Hematopoietic multipotent progenitor cell treated with erythropoietin and hydrocortisone succinate and interleukin-3 and kit ligand, for 17 days (in vitro differentiated cells): ENCODE measurements at regions not wholly inside any gene's neighbourhood (a gene's known extent, or its start where the extent isn't known, plus 50 kb on each side); places are given as distances from the start of the nearest gene placed in this dataset.

Experiments
- DNase-seq: peaks from one replicate; pipeline ENCODE4 v3.0.0-alpha.2; 2015; ENCODE audit warnings: low spot score

GRCh38 chrX:39705290-39705689 lies 392.5 kb downstream of the BCOR start:
- DNase-seq = no peak

- DNase-seq = no peak
Observed at GRCh38 chrX:39709364-39709763, 388.4 kb downstream of the BCOR start.

DNA sequence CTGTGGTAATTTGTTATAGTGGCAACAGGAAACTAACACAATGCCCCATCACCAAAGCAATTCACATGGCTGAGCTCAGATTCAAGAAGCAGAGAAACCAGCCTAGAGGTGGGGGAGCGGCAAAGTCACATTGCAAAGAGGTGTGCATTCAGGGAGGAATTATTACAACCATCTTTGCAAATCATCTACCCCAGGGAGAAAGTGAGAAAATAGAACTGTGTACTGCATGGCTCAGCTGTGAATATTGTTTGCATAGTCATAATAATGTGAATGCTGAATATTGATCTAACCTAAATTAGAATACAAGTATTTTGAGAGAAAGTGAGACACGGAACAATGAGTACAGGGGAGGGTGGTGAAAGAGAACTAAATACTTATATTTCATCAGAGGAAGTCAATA lies 387.9 kb downstream of the BCOR start:
- no peak for DNase-seq

- DNase-seq = no peak
Observed at GRCh38 chrX:39710776-39711175, 387.0 kb downstream of the BCOR start.

GRCh38 chrX:39714471-39714870 lies 383.3 kb downstream of the BCOR start:
- DNase-seq = no peak

DNA sequence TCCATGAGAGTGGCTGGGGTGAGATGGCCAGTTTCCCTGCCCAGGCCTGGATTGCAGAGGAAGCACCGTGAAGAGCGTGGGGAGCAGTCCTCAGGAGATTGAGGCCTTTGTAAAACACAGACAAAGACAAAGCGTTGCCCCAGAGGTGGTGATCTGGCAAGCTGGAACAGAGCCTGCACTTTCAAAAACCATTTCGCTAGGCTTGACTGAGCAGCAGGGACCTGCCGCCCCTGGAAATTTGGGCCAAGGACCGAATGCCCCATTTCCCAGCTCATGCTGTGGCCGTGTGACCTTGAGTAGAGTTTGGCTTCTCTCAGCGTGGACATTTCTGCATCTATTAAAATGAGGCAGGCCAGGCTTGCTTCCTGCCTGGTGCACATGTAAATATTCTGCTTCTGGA lies 381.4 kb downstream of the BCOR start:
- no peak for DNase-seq

- DNase-seq = no peak
Observed at GRCh38 chrX:39716802-39717540, 380.8 kb downstream of the BCOR start.

- DNase-seq = no peak
Observed at GRCh38 chrX:39718981-39719380, 378.8 kb downstream of the BCOR start.

DNA sequence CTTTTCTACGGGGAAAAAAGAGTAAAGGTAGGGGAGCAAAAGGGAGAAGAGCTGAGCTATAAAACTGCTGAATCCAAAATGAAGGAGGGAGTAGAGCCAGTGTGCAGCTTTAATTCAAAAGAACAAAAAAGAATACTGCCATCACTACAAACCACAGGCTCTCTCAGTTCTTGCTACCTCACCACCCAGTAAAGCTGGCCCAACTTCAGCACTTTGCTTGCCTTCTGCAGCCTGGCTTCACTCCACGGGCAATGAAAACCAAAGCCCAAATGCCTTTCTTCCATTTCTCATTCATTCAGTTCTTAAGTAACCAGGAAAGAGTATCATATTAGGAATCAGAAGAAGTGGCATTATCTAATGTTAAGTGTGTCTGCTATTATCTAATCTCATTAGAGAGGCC lies 376.8 kb downstream of the BCOR start:
- no peak for DNase-seq

DNA sequence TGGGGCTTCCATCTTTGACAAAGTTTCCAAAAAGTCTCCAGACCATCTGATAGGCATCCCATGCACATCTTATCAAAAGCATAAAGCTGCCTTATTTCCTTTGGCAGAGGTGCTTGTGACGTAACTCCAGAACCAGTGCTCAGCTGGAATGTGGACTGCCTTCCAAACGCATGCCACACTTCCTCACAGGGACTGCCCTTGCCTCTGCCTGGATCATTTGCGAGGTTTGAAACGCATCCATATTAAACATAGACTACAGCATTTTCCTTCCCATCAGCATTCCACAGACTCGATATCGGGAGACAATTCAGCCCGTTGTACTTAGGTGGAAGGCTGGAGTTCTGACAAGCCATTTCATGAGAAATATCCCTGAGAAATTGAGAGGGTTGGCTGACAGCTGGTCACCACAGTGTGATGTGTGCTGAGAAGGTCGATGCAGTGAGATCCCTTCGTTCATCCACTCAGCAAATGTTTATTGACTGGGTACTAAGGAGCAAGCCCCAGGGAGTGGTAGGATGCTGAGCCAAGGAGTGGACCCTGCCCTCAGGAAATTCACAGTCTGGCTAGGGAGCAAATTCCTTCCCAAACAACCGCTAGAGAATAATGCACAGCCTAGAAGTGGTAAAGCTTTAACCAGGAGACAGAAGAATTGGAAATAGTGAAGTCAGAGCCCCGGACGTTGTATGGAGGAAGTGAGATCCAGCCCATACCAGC lies 376.0 kb downstream of the BCOR start:
- DNase-seq = no peak

DNA sequence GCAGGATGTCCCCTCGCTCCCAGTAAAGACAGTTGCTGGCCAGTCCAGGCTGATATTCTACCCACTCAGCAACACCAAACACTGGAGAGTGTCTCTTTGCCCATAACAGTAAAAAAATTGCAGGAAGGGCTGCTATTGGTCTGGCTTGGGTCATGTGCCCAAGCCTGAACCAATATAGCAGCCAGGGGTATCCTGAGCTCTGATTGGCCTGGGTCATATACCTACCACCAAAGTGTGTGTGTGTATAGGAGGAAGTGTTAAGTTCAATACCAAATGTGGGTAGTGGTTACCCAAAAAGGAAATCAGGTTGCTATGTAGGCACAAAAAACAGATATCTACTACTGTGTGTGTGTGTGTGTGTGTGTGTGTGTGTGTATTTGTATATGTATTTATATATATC lies 373.2 kb downstream of the BCOR start:
- no peak for DNase-seq

- no peak for DNase-seq
Observed at GRCh38 chrX:39725114-39725513, 372.6 kb downstream of the BCOR start.

DNA sequence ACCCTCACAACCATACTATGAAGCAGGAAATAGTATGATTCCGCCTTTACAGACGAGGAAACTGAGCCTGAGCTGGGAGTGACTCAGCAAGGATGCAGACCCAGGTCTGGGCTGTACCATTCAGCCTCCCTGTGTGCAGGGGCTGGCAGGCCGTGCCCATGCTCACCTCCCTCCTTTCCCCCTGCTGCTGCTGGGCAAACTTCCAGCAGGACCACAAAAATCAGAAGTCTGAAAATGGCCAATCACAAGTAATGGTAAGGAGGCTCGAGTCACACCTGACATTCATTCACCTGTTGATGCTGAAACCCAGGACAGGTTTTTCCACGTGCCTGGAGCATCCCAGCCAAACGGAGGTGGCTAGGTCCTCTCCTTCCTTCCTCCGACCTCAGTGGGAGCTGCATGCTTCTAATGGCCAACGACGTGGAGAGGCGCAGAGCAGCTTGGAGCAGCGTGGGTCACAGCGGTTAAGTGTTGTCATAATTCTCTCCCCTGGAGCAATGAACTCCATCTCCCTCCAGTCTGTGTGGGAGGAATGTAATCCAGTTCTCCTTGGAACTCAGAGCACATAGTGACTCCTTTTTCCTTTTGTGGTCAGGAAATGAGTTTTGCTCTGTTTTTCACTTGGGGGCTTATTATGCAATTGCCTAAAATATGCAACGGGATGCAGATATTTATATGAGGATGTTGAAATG lies 371.7 kb downstream of the BCOR start:
- DNase-seq = no peak

GRCh38 chrX:39726771-39727170 lies 371.0 kb downstream of the BCOR start:
- DNase-seq = no peak

GRCh38 chrX:39728025-39728424 lies 369.7 kb downstream of the BCOR start:
- DNase-seq = no peak

DNA sequence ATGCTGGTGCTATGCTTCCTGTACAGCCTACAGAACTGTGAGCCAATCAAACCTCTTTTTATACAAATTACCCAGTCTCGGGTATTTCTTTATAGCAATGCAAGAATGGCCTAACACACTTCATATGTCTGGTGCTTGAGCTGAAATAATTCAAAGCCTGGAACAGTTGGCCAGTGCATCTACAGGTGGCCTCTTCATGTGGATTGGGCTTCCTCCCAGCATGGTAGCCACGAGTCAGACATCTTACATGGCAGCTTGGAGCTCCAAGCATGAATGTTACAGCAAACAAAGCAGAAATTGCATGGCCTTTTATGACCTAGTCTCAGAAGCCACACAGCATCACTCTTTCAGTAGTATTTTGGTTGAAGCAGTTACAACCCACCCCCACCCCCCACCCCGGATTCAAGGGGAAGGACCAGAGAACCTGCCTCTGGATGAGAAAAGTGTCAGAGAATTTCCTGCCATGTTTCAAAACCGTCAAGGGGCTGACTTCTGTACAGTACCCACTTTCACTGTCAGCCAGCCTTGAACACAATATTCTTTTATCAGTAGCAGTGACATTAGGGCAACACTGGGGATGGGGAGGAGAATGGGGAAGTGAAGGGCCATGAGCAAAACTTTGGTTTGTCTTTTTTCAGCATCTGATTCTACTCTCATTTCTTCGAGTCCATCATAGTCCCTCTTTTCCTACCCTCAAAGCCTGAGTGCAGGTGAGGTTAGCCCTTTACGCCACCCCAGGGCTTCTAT lies 368.7 kb downstream of the BCOR start:
- DNase-seq = no peak

DNA sequence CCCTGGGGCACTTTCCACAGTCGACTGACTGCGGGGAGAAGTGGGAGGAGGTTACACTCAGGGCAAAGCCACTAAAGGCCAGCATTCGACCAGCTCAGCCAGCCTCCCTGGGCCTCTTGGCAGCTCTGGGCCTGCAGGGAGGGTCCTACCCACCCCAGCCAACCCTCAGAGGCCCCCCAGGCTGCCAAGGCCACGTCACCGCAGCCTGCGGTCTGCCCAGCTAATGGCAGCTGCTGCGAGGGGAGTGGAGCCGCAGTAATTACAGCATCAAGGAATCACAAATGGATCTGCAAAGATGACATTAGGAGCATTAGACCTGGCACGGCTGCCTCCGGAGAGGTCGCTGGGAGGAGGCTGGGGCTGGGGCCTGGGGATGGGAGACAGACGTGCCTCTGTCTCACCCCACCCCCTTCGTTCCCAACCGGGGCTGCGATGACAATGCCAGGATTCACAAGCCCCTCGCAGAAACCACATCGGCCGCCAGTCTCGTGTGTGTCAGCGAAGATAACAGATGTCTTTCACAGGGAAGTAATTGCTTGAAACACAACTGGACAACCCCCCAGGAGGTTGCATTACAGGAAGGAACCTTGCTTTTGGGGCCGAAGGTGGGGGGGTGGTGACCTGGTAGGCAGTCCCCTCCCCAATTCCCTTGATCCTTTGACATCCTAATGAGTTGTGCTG lies 367.6 kb downstream of the BCOR start:
- no peak for DNase-seq

GRCh38 chrX:39730662-39731329 lies 367.0 kb downstream of the BCOR start:
- no peak for DNase-seq

DNA sequence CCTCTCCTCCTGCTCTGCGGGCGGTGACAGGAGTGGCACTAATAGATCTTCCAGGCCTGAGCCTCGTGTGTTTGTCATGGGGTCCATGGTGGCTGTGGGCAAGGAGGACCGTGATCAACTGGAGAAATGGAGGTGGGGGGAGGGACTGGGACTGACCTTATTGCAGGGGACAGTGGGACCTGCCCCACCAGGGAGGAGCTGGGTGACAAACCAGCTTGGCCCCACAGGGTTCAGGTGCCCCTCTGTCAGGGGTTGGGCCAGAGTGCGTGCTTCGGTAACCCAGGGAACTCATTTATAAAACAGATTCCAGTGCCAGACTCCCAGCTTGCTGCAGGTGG lies 366.5 kb downstream of the BCOR start:
- DNase-seq = no peak

- no peak for DNase-seq
Observed at GRCh38 chrX:39731735-39732134, 366.0 kb downstream of the BCOR start.

DNA sequence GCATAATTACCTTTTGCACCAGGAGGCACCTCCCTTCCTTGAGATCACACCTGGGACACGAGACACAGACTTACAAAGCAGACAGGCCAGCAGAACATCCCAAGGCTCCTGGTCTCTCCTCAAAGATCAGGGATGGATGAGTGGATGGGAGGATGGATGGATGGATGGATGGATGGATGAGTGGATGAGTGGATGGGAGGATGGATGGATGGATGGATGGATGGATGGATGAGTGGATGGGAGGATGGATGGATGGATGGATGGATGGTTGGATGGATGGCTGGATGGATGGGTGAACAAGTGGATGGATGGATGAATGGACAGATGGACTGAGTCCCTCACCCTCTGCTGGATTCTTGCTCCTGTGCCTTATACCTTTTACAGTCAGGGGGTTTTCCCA lies 364.0 kb downstream of the BCOR start:
- no peak for DNase-seq
